Endothelial cell of umbilical vein (primary cell): ENCODE measurements at regions not wholly inside any gene's neighbourhood (a gene's known extent, or its start where the extent isn't known, plus 50 kb on each side); places are given as distances from the start of the nearest gene placed in this dataset.

Experiments used
- BruUV-seq: library from RNA; stranded (reverse); fragments of 400-500 nt; replicated peaks from 2 replicates; lab custom pipeline; 2021; lab: Mats Ljungman, UMichigan
- CTCF ChIA-PET: fragments of 300-600, 350-600 bp; sonication (Branson Sonifier 250); formaldehyde crosslinking; loops from one replicate; lab custom pipeline; 2021; ENCODE audit warnings: antibody characterized with exemption, inconsistent platforms; lab: Charles Lee
- POLR2A ChIA-PET: fragments of 300-600, 350-600 bp; sonication (Branson Sonifier 250); formaldehyde crosslinking; loops from one replicate; lab custom pipeline; 2021; ENCODE audit warnings: antibody characterized with exemption, inconsistent platforms; lab: Charles Lee
- DNase-seq: peaks from one replicate; pipeline ENCODE4 v3.0.0-alpha.2; 2011; ENCODE audit warnings: low read depth, low spot score
- FAIRE-seq: peaks from 2 replicates; lab custom pipeline; 2011; peaks lifted over from hg19 to GRCh38; lab: Jason Lieb, UNC
- H2AFZ ChIP-seq: 2 replicates; pipeline ENCODE4 v1.6.0; 2012; ENCODE audit warnings: low read depth, low read length, control low read depth, inconsistent platforms
- H3K27ac ChIP-seq: 2 replicates; pipeline ENCODE4 v1.5.1; 2011; ENCODE audit warnings: low read depth, mild to moderate bottlenecking, control low read depth, low read length, moderate library complexity; ENCODE audit not compliant: insufficient read depth
- H3K27me3 ChIP-seq, 2 experiments: 2 replicates each; pipeline versions ENCODE4 v1.6.0 to v1.6.1; 2011; ENCODE audit warnings: low read length in 2 of 2, mixed read lengths in 1 of 2; ENCODE audit not compliant: control insufficient read depth in 2 of 2, insufficient read depth in 2 of 2
- H3K36me3 ChIP-seq, 2 experiments: 2 replicates in 1 of 2; 3 replicates in 1 of 2; pipeline ENCODE4 v1.5.1; 2011; ENCODE audit warnings: low read length in 2 of 2, mild to moderate bottlenecking in 1 of 2, moderate library complexity in 1 of 2; ENCODE audit not compliant: control insufficient read depth in 2 of 2, insufficient read depth in 2 of 2; ENCODE audit errors: extremely low read depth in 1 of 2
- H3K4me1 ChIP-seq: 3 replicates; pipeline ENCODE4 v1.5.1; 2011; ENCODE audit warnings: mild to moderate bottlenecking, low read length; ENCODE audit not compliant: control insufficient read depth, insufficient read depth; ENCODE audit errors: extremely low read depth
- H3K4me2 ChIP-seq: 2 replicates; pipeline ENCODE4 v1.6.1; 2011; ENCODE audit warnings: low read length, control low read depth, mixed read lengths; ENCODE audit not compliant: insufficient read depth
- H3K4me3 ChIP-seq, 3 experiments: fragments of 200-600 bp in 1 of 3; sonication (generic), shearing (Covaris generic) in 1 of 3; replicated peaks in 1 of 3; 2 replicates each; pipeline ENCODE4 v1.5.1; 2011 to 2016; ENCODE audit warnings: control low read depth in 3 of 3, low read length in 3 of 3, mild to moderate bottlenecking in 2 of 3, inconsistent platforms in 1 of 3, low read depth in 1 of 3, moderate library complexity in 1 of 3; ENCODE audit not compliant: insufficient read depth in 1 of 3
- H3K79me2 ChIP-seq: 2 replicates; pipeline ENCODE4 v1.6.0; 2012; ENCODE audit warnings: low read length, inconsistent platforms; ENCODE audit not compliant: control insufficient read depth, insufficient read depth
- H3K9ac ChIP-seq: replicated peaks from 2 replicates; pipeline ENCODE3; 2011; ENCODE audit warnings: low read length, control low read depth; ENCODE audit not compliant: insufficient read depth; ENCODE audit errors: extremely low read depth
- H3K9me1 ChIP-seq: replicated peaks from 3 replicates; pipeline ENCODE4 v1.6.0; 2011; ENCODE audit warnings: mild to moderate bottlenecking, low read length; ENCODE audit not compliant: control insufficient read depth, insufficient read depth; ENCODE audit errors: extremely low read depth
- H3K9me3 ChIP-seq: replicated peaks from 2 replicates; pipeline ENCODE4 v1.5.1; 2012; ENCODE audit warnings: low read length, inconsistent platforms; ENCODE audit not compliant: control insufficient read depth, insufficient read depth
- H4K20me1 ChIP-seq: replicated peaks from 2 replicates; pipeline ENCODE3; 2011; ENCODE audit warnings: mild to moderate bottlenecking, low read length; ENCODE audit not compliant: control insufficient read depth, insufficient read depth; ENCODE audit errors: extremely low read depth
- CTCF ChIP-seq, 2 donors: IDR thresholded peaks; 1 replicate in 1 of 2; 2 replicates in 1 of 2; pipeline ENCODE4 v1.5.1; 2011; ENCODE audit warnings: low read length in 2 of 2, mild to moderate bottlenecking in 2 of 2, moderate library complexity in 2 of 2, control low read depth in 1 of 2, inconsistent platforms in 1 of 2, low read depth in 1 of 2; ENCODE audit not compliant: insufficient read depth in 1 of 2; ENCODE audit errors: extremely low read depth in 1 of 2
- EZH2 ChIP-seq: IDR thresholded peaks from 2 replicates; pipeline ENCODE4 v1.6.1; 2012; ENCODE audit warnings: borderline replicate concordance, low read depth, mild to moderate bottlenecking, moderate library complexity, low read length, inconsistent platforms; ENCODE audit not compliant: severe bottlenecking
- FOS ChIP-seq: IDR thresholded peaks from 2 replicates; pipeline ENCODE4 v1.6.1; 2011; ENCODE audit warnings: mild to moderate bottlenecking, low read length, moderate library complexity, borderline replicate concordance; ENCODE audit not compliant: insufficient read depth
- GATA2 ChIP-seq: IDR thresholded peaks from 2 replicates; pipeline ENCODE4 v1.7.0; 2011; ENCODE audit warnings: low read depth, mild to moderate bottlenecking, moderate library complexity, mixed read lengths, low read length; ENCODE audit not compliant: insufficient read length, insufficient read depth
- JUN ChIP-seq: IDR thresholded peaks from 2 replicates; pipeline ENCODE4 v1.6.1; 2011; ENCODE audit warnings: borderline replicate concordance, low read depth; ENCODE audit not compliant: insufficient read length, insufficient read depth
- MYC ChIP-seq: IDR thresholded peaks from one replicate; pipeline ENCODE4 v1.6.1; 2011; ENCODE audit warnings: mild to moderate bottlenecking, low read depth, low read length
- POLR2A ChIP-seq: IDR thresholded peaks from 2 replicates; pipeline ENCODE4 v1.6.1; 2012; ENCODE audit warnings: low read depth, mild to moderate bottlenecking, control low read depth, low read length
- POLR2AphosphoS5 ChIP-seq: IDR thresholded peaks from 2 replicates; pipeline ENCODE4 v1.6.1; 2012; ENCODE audit warnings: low read depth, mild to moderate bottlenecking, control low read depth, low read length, moderate library complexity; ENCODE audit not compliant: insufficient read depth
- dilution Hi-C: fragments of 300-500 bp; cut with MboI; formaldehyde crosslinking; loops from one replicate; pipeline ENCODE4 v1.15.0; 2019; ENCODE audit warnings: low sequenced_read_pairs; ENCODE audit not compliant: extremely low pct_ligation_motif_present
- intact Hi-C: fragments of 100-400 bp; cut with micrococcal nuclease; formaldehyde crosslinking; loops from one replicate; pipeline ENCODE4 v1.10.0; 2022
- TF ChIP-seq, protein P1 (sequence below): IDR thresholded peaks from 2 replicates; pipeline ENCODE4 v1.6.1; 2011; ENCODE audit not compliant: insufficient read depth, insufficient read length

- Histone ChIP-seq H3K36me3 (no peaks in the 10 kb centered on the region), H3K27ac (no peak overlapping the region), H3K4me2 (no peak overlapping the region), H3K9me1 (no peaks in the 10 kb centered on the region), H3K4me1 (no peaks in the 10 kb centered on the region), H4K20me1 (no peaks in the 10 kb centered on the region), H2AFZ (no peak overlapping the region), H3K9me3 (no peaks in the 10 kb centered on the region), H3K27me3 (no peaks in the 10 kb centered on the region), H3K79me2 (no peaks in the 10 kb centered on the region), H3K4me3 (no peak overlapping the region), H3K9ac (no peak overlapping the region)
- intact Hi-C loops = no loop called here
- dilution Hi-C loops = no loop called here
- POLR2A ChIA-PET = no interaction called here
- no peak for DNase-seq
- BruUV-seq = no TSS peak
- no peak for FAIRE-seq
- TF ChIP-seq GATA2 = no peak
- TF ChIP-seq JUN = no peak
- TF ChIP-seq POLR2AphosphoS5 = no peak
- no peak for TF ChIP-seq POLR2A
- no peak for TF ChIP-seq EZH2
- TF ChIP-seq, protein P1, sequence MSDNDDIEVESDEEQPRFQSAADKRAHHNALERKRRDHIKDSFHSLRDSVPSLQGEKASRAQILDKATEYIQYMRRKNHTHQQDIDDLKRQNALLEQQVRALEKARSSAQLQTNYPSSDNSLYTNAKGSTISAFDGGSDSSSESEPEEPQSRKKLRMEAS = no peak
- TF ChIP-seq MYC = no peak
- no peak for TF ChIP-seq CTCF (IDR thresholded peaks at IDR 0.05; ENCODE audit: extremely low read depth in 1 of 2, insufficient read depth in 1 of 2, low read depth in 1 of 2, low read length in 2 of 2)
- TF ChIP-seq FOS = no peak
- CTCF ChIA-PET = interaction anchor here (0.8 to 2.2 kb wide), 7 partner anchors 9 to 826 kb away, joined by 3 to 13 read pairs (median 6); partner anchors contain the start of gene USP2
These were observed 53.8 kb upstream of the THY1 start for GRCh38 chr11:119476666-119477331.
